SK-N-SH (cell line): ENCODE measurements at regions not wholly inside any gene's neighbourhood (a gene's known extent, or its start where the extent isn't known, plus 50 kb on each side); places are given as distances from the start of the nearest gene placed in this dataset.
"Not testable (repeated sequence)": the region's sequence is repeated elsewhere in the genome, so short reads cannot be mapped to it uniquely, and the experiment has no call there.

Experiments used
- CTCF ChIA-PET: fragments of 300-600, 350-600 bp; formaldehyde crosslinking; extraction: SDS; loops from one replicate; lab custom pipeline; 2021; lab: Yijun Ruan, JAX
- POLR2A ChIA-PET: fragments of 350-600 bp; sonication (Branson Sonifier 250); formaldehyde crosslinking; extraction: SDS; loops from one replicate; lab custom pipeline; 2020; ENCODE audit warnings: antibody characterized with exemption, inconsistent platforms; lab: Yijun Ruan, JAX
- DNase-seq: peaks from one replicate; pipeline ENCODE4 v3.0.0; 2012
- H2AFZ ChIP-seq: fragments of 200-600 bp; sonication (generic); 2 replicates; pipeline ENCODE4 v1.8.1; 2016; ENCODE audit warnings: antibody characterized with exemption, mild to moderate bottlenecking, low read depth
- H3F3A ChIP-seq: fragments of 200-600 bp; sonication (generic); replicated peaks from 2 replicates; pipeline ENCODE3; 2016; ENCODE audit warnings: antibody characterized with exemption, mild to moderate bottlenecking; ENCODE audit not compliant: insufficient read depth
- H3K27ac ChIP-seq, 2 experiments: fragments of 200-500 bp in 1 of 2; fragments of 200-600 bp in 1 of 2; sonication (Bioruptor generic) in 1 of 2; sonication (generic), shearing (Covaris generic) in 1 of 2; 2 replicates each; pipeline versions ENCODE4 v1.5.1 to v1.6.1; 2014 to 2016; ENCODE audit warnings: low read depth in 2 of 2, inconsistent platforms in 1 of 2, low read length in 1 of 2, mild to moderate bottlenecking in 1 of 2, mixed read lengths in 1 of 2
- H3K27me3 ChIP-seq: fragments of 200-600 bp; sonication (generic), shearing (Covaris generic); 2 replicates; pipeline ENCODE4 v1.6.1; 2016; ENCODE audit warnings: mixed run types; ENCODE audit not compliant: insufficient read depth
- H3K36me3 ChIP-seq, 2 experiments: fragments of 200-500 bp in 1 of 2; fragments of 200-600 bp in 1 of 2; sonication (Bioruptor generic) in 1 of 2; sonication (generic) in 1 of 2; replicated peaks in 1 of 2; 2 replicates each; pipeline versions ENCODE3 to v1.5.1; 2014 to 2016; ENCODE audit warnings: low read length in 1 of 2, mild to moderate bottlenecking in 1 of 2; ENCODE audit not compliant: insufficient read depth in 2 of 2, control insufficient read depth in 1 of 2
- H3K4me1 ChIP-seq, 2 experiments: fragments of 200-500 bp in 1 of 2; fragments of 200-600 bp in 1 of 2; sonication (Bioruptor generic) in 1 of 2; sonication (generic), shearing (Covaris generic) in 1 of 2; 2 replicates each; pipeline versions ENCODE4 v1.5.1 to v1.6.1; 2014 to 2016; ENCODE audit warnings: low read depth in 1 of 2, low read length in 1 of 2, mixed run types in 1 of 2; ENCODE audit not compliant: insufficient read depth in 2 of 2, control insufficient read depth in 1 of 2
- H3K4me2 ChIP-seq: fragments of 200-600 bp; sonication (generic), shearing (Covaris generic); 2 replicates; pipeline ENCODE4 v1.6.1; 2017; ENCODE audit warnings: mixed run types
- H3K4me3 ChIP-seq, 2 experiments: fragments of 200-500 bp in 1 of 2; fragments of 200-600 bp in 1 of 2; sonication (Bioruptor generic) in 1 of 2; sonication (generic), shearing (Covaris generic) in 1 of 2; 2 replicates each; pipeline versions ENCODE4 v1.5.1 to v1.8.1; 2014 to 2016; ENCODE audit warnings: low read depth in 2 of 2, inconsistent platforms in 1 of 2, low read length in 1 of 2, mild to moderate bottlenecking in 1 of 2, mixed read lengths in 1 of 2, moderate library complexity in 1 of 2
- H3K79me2 ChIP-seq: fragments of 200-600 bp; sonication (generic); 2 replicates; pipeline ENCODE4 v1.8.1; 2017; ENCODE audit warnings: mild to moderate bottlenecking; ENCODE audit not compliant: insufficient read depth
- H3K9ac ChIP-seq: fragments of 200-600 bp; sonication (generic); 2 replicates; pipeline ENCODE4 v1.6.1; 2017; ENCODE audit warnings: mixed run types
- H3K9me2 ChIP-seq: fragments of 200-600 bp; sonication (generic); 2 replicates; pipeline ENCODE4 v1.6.1; 2017; ENCODE audit warnings: mixed run types
- H3K9me3 ChIP-seq: fragments of 200-600 bp; sonication (generic); 2 replicates; pipeline ENCODE4 v1.6.1; 2017; ENCODE audit warnings: mixed run types, mild to moderate bottlenecking, moderate library complexity
- H4K20me1 ChIP-seq: fragments of 200-600 bp; sonication (generic); 2 replicates; pipeline ENCODE4 v1.6.1; 2017; ENCODE audit warnings: mild to moderate bottlenecking, mixed run types; ENCODE audit not compliant: insufficient read depth
- CHD2 ChIP-seq: fragments of 150-350 bp; IDR thresholded peaks from 2 replicates; pipeline ENCODE4 v1.6.1; 2018; ENCODE audit warnings: low read length; ENCODE audit not compliant: partially characterized antibody
- EZH2phosphoT487 ChIP-seq: fragments of 200-600 bp; sonication (generic); IDR thresholded peaks from 2 replicates; pipeline ENCODE4 v1.6.1; 2017; ENCODE audit warnings: low read depth, mixed run types, mild to moderate bottlenecking, antibody characterized with exemption, moderate library complexity, borderline replicate concordance
- FOSL2 ChIP-seq: IDR thresholded peaks from 2 replicates; pipeline ENCODE4 v1.4.0; 2012; ENCODE audit warnings: low read depth, mild to moderate bottlenecking, moderate library complexity, borderline replicate concordance
- FOXJ3 ChIP-seq: sonication (generic); formaldehyde crosslinking; IDR thresholded peaks from 2 replicates; pipeline ENCODE4 v1.5.1; 2020; ENCODE audit warnings: mild to moderate bottlenecking, missing genetic modification reagents
- FOXM1 ChIP-seq: IDR thresholded peaks from 2 replicates; pipeline ENCODE4 v1.4.0; 2012; ENCODE audit warnings: low read depth, mild to moderate bottlenecking
- GABPA ChIP-seq: IDR thresholded peaks from 2 replicates; pipeline ENCODE4 v1.4.0; 2012; ENCODE audit warnings: low read depth, mild to moderate bottlenecking
- GATA2 ChIP-seq: sonication (generic); formaldehyde crosslinking; IDR thresholded peaks from 2 replicates; pipeline ENCODE4 v1.5.0; 2020; ENCODE audit warnings: mild to moderate bottlenecking, missing genetic modification reagents
- JUND ChIP-seq: IDR thresholded peaks from 2 replicates; pipeline ENCODE4 v1.4.0; 2012
- MEF2A ChIP-seq: IDR thresholded peaks from 2 replicates; pipeline ENCODE4 v1.4.0; 2012; ENCODE audit warnings: low read depth, borderline replicate concordance
- NFIC ChIP-seq: IDR thresholded peaks from 2 replicates; pipeline ENCODE4 v1.4.0; 2012; ENCODE audit warnings: borderline replicate concordance
- RFX5 ChIP-seq: IDR thresholded peaks from 2 replicates; pipeline ENCODE4 v1.6.1; 2012; ENCODE audit warnings: mild to moderate bottlenecking, improper control_type of control experiment, low read length
- SIN3A ChIP-seq: IDR thresholded peaks from 2 replicates; pipeline ENCODE4 v1.6.1; 2012; ENCODE audit warnings: low read depth, mild to moderate bottlenecking, low read length, moderate library complexity, borderline replicate concordance
- TAF1 ChIP-seq: IDR thresholded peaks from 2 replicates; pipeline ENCODE4 v1.6.1; 2012; ENCODE audit warnings: low read depth, mild to moderate bottlenecking, low read length, moderate library complexity, borderline replicate concordance
- TCF12 ChIP-seq: IDR thresholded peaks from 2 replicates; pipeline ENCODE4 v1.4.0; 2012
- YY1 ChIP-seq: IDR thresholded peaks from 2 replicates; pipeline ENCODE4 v1.4.0; 2012; ENCODE audit warnings: low read depth, mild to moderate bottlenecking
- WGBS: methylation state at CpG from one replicate; pipeline ENCODE4 v1.1.6; 2017; ENCODE audit warnings: low lambda C conversion rate; 5-methylcytosine and 5-hydroxymethylcytosine counted together
- TF ChIP-seq, protein P1 (sequence below): IDR thresholded peaks from 2 replicates; pipeline ENCODE4 v1.4.0; 2012; ENCODE audit warnings: low read depth, borderline replicate concordance
- TF ChIP-seq, protein P2 (sequence below): IDR thresholded peaks from 2 replicates; pipeline ENCODE4 v1.6.1; 2012; ENCODE audit warnings: mild to moderate bottlenecking, low read depth, low read length, moderate library complexity

DNA sequence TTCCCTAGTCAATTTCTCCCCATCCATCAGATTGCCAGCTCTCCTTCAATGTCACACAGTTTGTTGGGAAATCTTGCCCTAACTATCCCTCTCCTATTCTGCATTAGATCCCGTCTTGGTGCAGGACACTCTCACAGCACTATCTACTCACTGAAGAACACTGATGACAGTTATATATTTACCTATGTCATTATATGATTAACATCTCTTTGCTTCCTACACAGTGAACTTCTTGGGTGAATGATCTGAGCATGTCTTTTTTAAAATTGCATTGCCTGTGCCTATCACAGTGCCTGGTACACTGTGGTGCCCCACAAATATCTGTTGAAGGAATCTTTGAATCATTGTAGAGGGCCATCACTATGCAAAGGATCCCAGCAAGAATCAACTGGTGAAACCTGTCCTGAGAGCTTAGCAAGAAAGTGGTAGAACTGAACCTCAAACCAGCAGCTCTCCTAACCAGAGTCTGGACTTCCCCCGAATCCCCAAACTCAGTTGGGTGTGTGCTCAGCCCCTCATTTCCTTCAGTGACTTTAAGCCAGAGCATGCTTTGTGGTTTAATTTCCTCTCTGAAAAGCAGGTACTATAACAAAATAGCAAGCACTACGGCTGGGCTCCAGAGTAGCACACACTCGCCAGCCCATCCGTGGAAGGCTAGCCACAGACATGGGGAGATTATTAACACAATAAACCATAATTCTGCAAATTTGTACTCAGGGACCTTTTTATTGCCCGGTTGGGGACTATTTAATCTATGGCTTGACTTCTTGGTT, 680.7 kb upstream of the SALL1 start:
- H3K27me3 ChIP-seq, result no peaks in the 10 kb centered on the region
- ChIA-PET CTCF (interaction anchor here (0.7 kb wide), 1 partner anchor 139 kb away, joined by 3 read pairs; no protein-coding TSS in a partner anchor), POLR2A (no interaction called here)
- no peak overlapping the region for H2AFZ ChIP-seq
- H3K36me3 ChIP-seq, result no peaks in the 10 kb centered on the region
- no peaks in the 10 kb centered on the region for H3F3A ChIP-seq
- WGBS, result 37% methylated on average over 6 of the region's 6 CpGs
- H3K4me2 ChIP-seq, result no peak overlapping the region
- H3K9ac ChIP-seq, result no peak overlapping the region
- H3K9me3 ChIP-seq, result no peaks in the 10 kb centered on the region
- no peaks in the 10 kb centered on the region for H4K20me1 ChIP-seq
- H3K27ac ChIP-seq, result no peak overlapping the region
- H3K4me1 ChIP-seq, result no peaks in the 10 kb centered on the region
- no peak for DNase-seq
- H3K4me3 ChIP-seq, result no peak overlapping the region
- TF ChIP-seq JUND (no peak), MEF2A (no peak), RFX5 (no peak), FOXM1 (no peak), FOXJ3 (CRISPR knock-in tag) (no peak), GATA2 (CRISPR knock-in tag) (no peak), NFIC (no peak), TAF1 (no peak), SIN3A (no peak), YY1 (no peak), CHD2 (no peak), TCF12 (no peak), GABPA (no peak), EZH2phosphoT487 (no peak), FOSL2 (no peak)
- TF ChIP-seq, protein P1, sequence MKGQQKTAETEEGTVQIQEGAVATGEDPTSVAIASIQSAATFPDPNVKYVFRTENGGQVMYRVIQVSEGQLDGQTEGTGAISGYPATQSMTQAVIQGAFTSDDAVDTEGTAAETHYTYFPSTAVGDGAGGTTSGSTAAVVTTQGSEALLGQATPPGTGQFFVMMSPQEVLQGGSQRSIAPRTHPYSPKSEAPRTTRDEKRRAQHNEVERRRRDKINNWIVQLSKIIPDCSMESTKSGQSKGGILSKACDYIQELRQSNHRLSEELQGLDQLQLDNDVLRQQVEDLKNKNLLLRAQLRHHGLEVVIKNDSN, result no peak
- TF ChIP-seq, protein P2, sequence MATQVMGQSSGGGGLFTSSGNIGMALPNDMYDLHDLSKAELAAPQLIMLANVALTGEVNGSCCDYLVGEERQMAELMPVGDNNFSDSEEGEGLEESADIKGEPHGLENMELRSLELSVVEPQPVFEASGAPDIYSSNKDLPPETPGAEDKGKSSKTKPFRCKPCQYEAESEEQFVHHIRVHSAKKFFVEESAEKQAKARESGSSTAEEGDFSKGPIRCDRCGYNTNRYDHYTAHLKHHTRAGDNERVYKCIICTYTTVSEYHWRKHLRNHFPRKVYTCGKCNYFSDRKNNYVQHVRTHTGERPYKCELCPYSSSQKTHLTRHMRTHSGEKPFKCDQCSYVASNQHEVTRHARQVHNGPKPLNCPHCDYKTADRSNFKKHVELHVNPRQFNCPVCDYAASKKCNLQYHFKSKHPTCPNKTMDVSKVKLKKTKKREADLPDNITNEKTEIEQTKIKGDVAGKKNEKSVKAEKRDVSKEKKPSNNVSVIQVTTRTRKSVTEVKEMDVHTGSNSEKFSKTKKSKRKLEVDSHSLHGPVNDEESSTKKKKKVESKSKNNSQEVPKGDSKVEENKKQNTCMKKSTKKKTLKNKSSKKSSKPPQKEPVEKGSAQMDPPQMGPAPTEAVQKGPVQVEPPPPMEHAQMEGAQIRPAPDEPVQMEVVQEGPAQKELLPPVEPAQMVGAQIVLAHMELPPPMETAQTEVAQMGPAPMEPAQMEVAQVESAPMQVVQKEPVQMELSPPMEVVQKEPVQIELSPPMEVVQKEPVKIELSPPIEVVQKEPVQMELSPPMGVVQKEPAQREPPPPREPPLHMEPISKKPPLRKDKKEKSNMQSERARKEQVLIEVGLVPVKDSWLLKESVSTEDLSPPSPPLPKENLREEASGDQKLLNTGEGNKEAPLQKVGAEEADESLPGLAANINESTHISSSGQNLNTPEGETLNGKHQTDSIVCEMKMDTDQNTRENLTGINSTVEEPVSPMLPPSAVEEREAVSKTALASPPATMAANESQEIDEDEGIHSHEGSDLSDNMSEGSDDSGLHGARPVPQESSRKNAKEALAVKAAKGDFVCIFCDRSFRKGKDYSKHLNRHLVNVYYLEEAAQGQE, result no peak
- H3K79me2 ChIP-seq, result no peaks in the 10 kb centered on the region
- no peaks in the 10 kb centered on the region for H3K9me2 ChIP-seq

DNA sequence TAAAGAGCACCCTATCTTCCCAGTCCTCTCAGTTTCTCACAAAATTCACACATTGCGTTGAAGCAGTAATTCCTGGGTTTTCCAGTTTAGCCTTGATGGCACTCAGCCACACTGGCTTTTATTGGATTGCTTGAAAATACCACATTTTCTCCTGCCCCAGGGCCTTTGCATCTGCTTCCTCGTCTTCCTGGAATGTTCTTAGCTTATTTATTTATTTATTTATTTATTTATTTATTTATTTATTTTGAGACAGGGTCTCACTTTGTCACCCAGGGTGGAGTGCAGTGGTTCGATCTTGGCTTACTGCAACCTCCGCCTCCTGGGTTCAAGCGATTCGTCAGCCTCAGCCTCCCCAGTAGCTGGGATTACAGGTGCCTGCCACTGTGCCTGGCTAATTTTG, 680.0 kb upstream of the SALL1 start:
- CTCF ChIA-PET, result interaction anchor here (0.7 kb wide), 1 partner anchor 140 kb away, joined by 3 read pairs; no protein-coding TSS in a partner anchor
- POLR2A ChIA-PET, result not testable (repeated sequence)
- WGBS, result 60% methylated on average over 6 of the region's 6 CpGs

More for the DNA sequence above, 680.0 kb upstream of the SALL1 start:
- not testable (repeated sequence) for H2AFZ ChIP-seq, H3F3A ChIP-seq, H3K4me3 ChIP-seq, H3K9me2 ChIP-seq, DNase-seq, H4K20me1 ChIP-seq, H3K4me2 ChIP-seq, H3K4me1 ChIP-seq, H3K79me2 ChIP-seq, H3K9ac ChIP-seq, H3K36me3 ChIP-seq, H3K9me3 ChIP-seq, H3K27me3 ChIP-seq, H3K27ac ChIP-seq
